LNCaP clone FGC (cell line): ENCODE measurements at regions not wholly inside any gene's neighbourhood (a gene's known extent, or its start where the extent isn't known, plus 50 kb on each side); places are given as distances from the start of the nearest gene placed in this dataset.

ENCODE experiments used
- DNase-seq: peaks from one replicate; pipeline ENCODE4 v3.0.0-alpha.2; 2011; ENCODE audit warnings: low read depth
- H3K4me3 ChIP-seq: 2 replicates; pipeline ENCODE4 v1.5.1; 2011; ENCODE audit warnings: mild to moderate bottlenecking, low read depth, low read length, control low read depth
- CTCF ChIP-seq: IDR thresholded peaks from 2 replicates; pipeline ENCODE4 v1.5.1; 2012; ENCODE audit warnings: mild to moderate bottlenecking; ENCODE audit not compliant: control insufficient read depth, insufficient read depth; ENCODE audit errors: extremely low read depth

- DNase-seq: no peak
- H3K4me3 ChIP-seq: no peak overlapping the region
- no peak for TF ChIP-seq CTCF
Measured at GRCh38 chr1:110778821-110779220, 94.1 kb upstream of the CD53 start.

- no peak for TF ChIP-seq CTCF
- no peak for DNase-seq
- H3K4me3 ChIP-seq: no peak overlapping the region
Measured at GRCh38 chr1:110777228-110777627, 95.7 kb upstream of the CD53 start.

GRCh38 chr1:110774398-110774797 lies 98.5 kb upstream of the CD53 start:
- no peak overlapping the region for H3K4me3 ChIP-seq
- DNase-seq: no peak
- no peak for TF ChIP-seq CTCF

- no peak overlapping the region for H3K4me3 ChIP-seq
- no peak for DNase-seq
- TF ChIP-seq CTCF: no peak
Measured at GRCh38 chr1:110773813-110774212, 99.1 kb upstream of the KCNA3 start.

- DNase-seq: no peak
- no peak for TF ChIP-seq CTCF
- no peak overlapping the region for H3K4me3 ChIP-seq
Measured at GRCh38 chr1:110771245-110772022, 96.7 kb upstream of the KCNA3 start.

- DNase-seq: no peak
- no peak overlapping the region for H3K4me3 ChIP-seq
- no peak for TF ChIP-seq CTCF
Measured at GRCh38 chr1:110770832-110771231, 96.1 kb upstream of the KCNA3 start.

- no peak for DNase-seq
- no peak for TF ChIP-seq CTCF
- no peak overlapping the region for H3K4me3 ChIP-seq
Measured at GRCh38 chr1:110768605-110769004, 93.9 kb upstream of the KCNA3 start.
